Cardiac septum (tissue), 1 donor: ENCODE measurements at regions not wholly inside any gene's neighbourhood (a gene's known extent, or its start where the extent isn't known, plus 50 kb on each side); places are given as distances from the start of the nearest gene placed in this dataset.
"Not testable (repeated sequence)": the region's sequence is repeated elsewhere in the genome, so short reads cannot be mapped to it uniquely, and the experiment has no call there.

Experiments
- DNase-seq: peaks from one replicate; pipeline ENCODE4 v3.0.0-alpha.2; 2020; ENCODE audit warnings: low spot score
- intact Hi-C: fragments of 100-400 bp; cut with DNase I; formaldehyde crosslinking; loops from one replicate; pipeline ENCODE4 v1.14.0; 2022
- donor health status: DM: no; HTN: no; CAD: no.

GRCh38 chr17:26936645-26937044 is 357.3 kb upstream of the WSB1 start:
- intact Hi-C loops: not testable (repeated sequence)

GRCh38 chr17:26937750-26938322 is 356.1 kb upstream of the WSB1 start:
- intact Hi-C loops, DNase-seq: not testable (repeated sequence)

More at GRCh38 chr17:26936645-26937044, 357.3 kb upstream of the WSB1 start:
- DNase-seq: not testable (repeated sequence)

GRCh38 chr17:26939755-26940154 is 354.2 kb upstream of the WSB1 start:
- intact Hi-C loops, DNase-seq: not testable (repeated sequence)

- DNase-seq, intact Hi-C loops: not testable (repeated sequence)
Observed at GRCh38 chr17:26940587-26940986, 353.3 kb upstream of the WSB1 start.

- intact Hi-C loops: no loop called here
- no peak for DNase-seq
Observed at GRCh38 chr17:26962255-26963162, 331.4 kb upstream of the WSB1 start.

- intact Hi-C loops: no loop called here
- no peak for DNase-seq
Observed at GRCh38 chr17:26963163-26963503, 330.8 kb upstream of the WSB1 start.

- DNase-seq, intact Hi-C loops: not testable (repeated sequence)
Observed at GRCh38 chr17:26965898-26966624, 327.9 kb upstream of the WSB1 start.

GRCh38 chr17:26966625-26967179 is 327.2 kb upstream of the WSB1 start:
- DNase-seq, intact Hi-C loops: not testable (repeated sequence)

- intact Hi-C loops, DNase-seq: not testable (repeated sequence)
Observed at GRCh38 chr17:26981845-26982425, 312.0 kb upstream of the WSB1 start.

- intact Hi-C loops: not testable (repeated sequence)
Observed at GRCh38 chr17:26982563-26982962, 311.4 kb upstream of the WSB1 start.

GRCh38 chr17:26987851-26988250 is 306.1 kb upstream of the WSB1 start:
- DNase-seq, intact Hi-C loops: not testable (repeated sequence)

More at GRCh38 chr17:26982563-26982962, 311.4 kb upstream of the WSB1 start:
- not testable (repeated sequence) for DNase-seq

- intact Hi-C loops, DNase-seq: not testable (repeated sequence)
Observed at GRCh38 chr17:26994648-26995047, 299.3 kb upstream of the WSB1 start.

GRCh38 chr17:26996146-26996916 is 297.6 kb upstream of the WSB1 start:
- DNase-seq, intact Hi-C loops: not testable (repeated sequence)

GRCh38 chr17:27007734-27008531 is 286.0 kb upstream of the WSB1 start:
- DNase-seq, intact Hi-C loops: not testable (repeated sequence)

GRCh38 chr17:27009087-27009486 is 284.8 kb upstream of the WSB1 start:
- intact Hi-C loops: no loop called here

GRCh38 chr17:27010138-27010537 is 283.8 kb upstream of the WSB1 start:
- intact Hi-C loops: not testable (repeated sequence)

More at GRCh38 chr17:27009087-27009486, 284.8 kb upstream of the WSB1 start:
- no peak for DNase-seq

GRCh38 chr17:27030552-27030951 is 263.4 kb upstream of the WSB1 start:
- intact Hi-C loops: not testable (repeated sequence)

More at GRCh38 chr17:27010138-27010537, 283.8 kb upstream of the WSB1 start:
- DNase-seq: not testable (repeated sequence)

GRCh38 chr17:27038676-27039075 is 255.2 kb upstream of the WSB1 start:
- intact Hi-C loops: no loop called here
- DNase-seq: no peak

More at GRCh38 chr17:27030552-27030951, 263.4 kb upstream of the WSB1 start:
- DNase-seq: not testable (repeated sequence)
